ENCODE measurements at regions not wholly inside any gene's neighbourhood (a gene's known extent, or its start where the extent isn't known, plus 50 kb on each side); places are given as distances from the start of the nearest gene placed in this dataset.

DNA sequence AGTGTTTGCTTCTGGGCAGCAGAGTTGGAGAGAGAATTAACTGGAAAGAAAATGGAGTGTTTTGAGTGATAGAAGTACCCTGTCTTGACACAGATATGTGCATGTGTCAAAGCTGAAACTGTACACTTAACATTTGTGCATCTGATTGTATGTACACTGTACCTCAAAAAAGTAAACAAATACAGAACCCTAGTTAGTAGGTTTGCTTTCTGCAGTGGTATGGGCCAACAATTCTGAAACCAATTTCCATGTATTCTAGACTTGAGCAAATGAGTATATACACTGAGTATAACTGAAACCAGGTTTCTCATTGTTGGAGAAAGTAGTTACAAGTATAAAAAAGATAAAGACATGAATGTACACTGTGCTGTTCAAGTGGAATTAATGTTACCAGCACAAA, 52.4 kb downstream of the ELAPOR2 start:
- no peak overlapping the region for H3K4me3 ChIP-seq (ENCODE audit: low read depth, low read length)
- TF ChIP-seq, protein P1, sequence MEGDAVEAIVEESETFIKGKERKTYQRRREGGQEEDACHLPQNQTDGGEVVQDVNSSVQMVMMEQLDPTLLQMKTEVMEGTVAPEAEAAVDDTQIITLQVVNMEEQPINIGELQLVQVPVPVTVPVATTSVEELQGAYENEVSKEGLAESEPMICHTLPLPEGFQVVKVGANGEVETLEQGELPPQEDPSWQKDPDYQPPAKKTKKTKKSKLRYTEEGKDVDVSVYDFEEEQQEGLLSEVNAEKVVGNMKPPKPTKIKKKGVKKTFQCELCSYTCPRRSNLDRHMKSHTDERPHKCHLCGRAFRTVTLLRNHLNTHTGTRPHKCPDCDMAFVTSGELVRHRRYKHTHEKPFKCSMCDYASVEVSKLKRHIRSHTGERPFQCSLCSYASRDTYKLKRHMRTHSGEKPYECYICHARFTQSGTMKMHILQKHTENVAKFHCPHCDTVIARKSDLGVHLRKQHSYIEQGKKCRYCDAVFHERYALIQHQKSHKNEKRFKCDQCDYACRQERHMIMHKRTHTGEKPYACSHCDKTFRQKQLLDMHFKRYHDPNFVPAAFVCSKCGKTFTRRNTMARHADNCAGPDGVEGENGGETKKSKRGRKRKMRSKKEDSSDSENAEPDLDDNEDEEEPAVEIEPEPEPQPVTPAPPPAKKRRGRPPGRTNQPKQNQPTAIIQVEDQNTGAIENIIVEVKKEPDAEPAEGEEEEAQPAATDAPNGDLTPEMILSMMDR (IDR thresholded peaks at IDR 0.05; ENCODE audit: insufficient read depth, low read length) = no peak
- no peak for DNase-seq (ENCODE audit: low read depth)

- no peak for DNase-seq (ENCODE audit: low read depth)
- no peak overlapping the region for H3K4me3 ChIP-seq (ENCODE audit: low read depth, low read length)
- TF ChIP-seq, protein P1 (IDR thresholded peaks at IDR 0.05; ENCODE audit: insufficient read depth, low read length) = no peak
Observed at GRCh38 chr7:87004956-87005355, 54.5 kb downstream of the ELAPOR2 start.

DNA sequence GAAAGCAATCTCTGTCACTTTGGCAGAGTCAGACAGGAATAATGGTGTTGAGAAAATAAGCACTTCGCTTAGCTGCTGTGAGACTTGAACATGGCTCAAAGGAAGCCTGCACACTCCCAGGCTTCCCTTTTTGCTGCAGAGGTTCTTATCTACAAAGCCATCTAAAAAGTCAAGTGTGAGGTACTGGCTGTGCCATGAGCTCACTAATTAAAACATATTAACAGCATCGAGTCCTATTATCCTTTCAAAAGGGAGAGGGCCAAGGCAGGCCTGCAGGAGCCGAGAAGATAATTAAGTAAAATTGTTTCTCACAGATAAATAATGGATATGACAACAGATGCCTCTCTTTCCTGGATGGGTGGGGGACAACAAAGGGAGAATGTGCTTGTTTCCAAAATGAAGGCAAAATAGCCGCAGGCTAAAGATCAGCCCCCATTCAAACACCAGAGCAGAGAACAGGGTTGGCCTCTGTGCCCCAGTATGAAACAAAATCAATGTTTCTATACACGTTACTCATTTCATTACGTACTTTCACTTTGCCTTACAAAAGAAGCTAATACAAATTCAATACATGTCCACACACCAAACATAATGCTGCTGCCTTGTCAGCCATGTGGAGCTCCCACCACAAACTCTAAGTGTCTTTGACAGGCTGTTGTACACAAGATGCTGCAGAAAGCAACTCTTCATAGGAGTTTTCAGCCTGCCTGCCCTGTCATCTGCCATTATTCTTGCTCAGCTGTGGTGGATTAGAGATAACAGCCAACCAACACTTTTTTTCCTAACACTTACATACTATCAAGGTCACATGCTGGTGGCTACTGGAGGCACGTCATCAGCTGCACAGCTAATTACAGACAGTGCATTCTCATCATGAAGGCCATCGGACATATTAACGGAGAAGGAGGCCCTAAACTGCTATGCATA, 55.3 kb downstream of the ELAPOR2 start:
- H3K4me3 ChIP-seq (ENCODE audit: low read depth, low read length) = no peak overlapping the region
- TF ChIP-seq, protein P1 (IDR thresholded peaks at IDR 0.05; ENCODE audit: insufficient read depth, low read length) = no peak
- no peak for DNase-seq (ENCODE audit: low read depth)

- H3K4me3 ChIP-seq (ENCODE audit: low read depth, low read length) = no peak overlapping the region
- DNase-seq (ENCODE audit: low read depth) = peak; percentile 34
- TF ChIP-seq, protein P1 (IDR thresholded peaks at IDR 0.05; ENCODE audit: insufficient read depth, low read length) = no peak
Observed at GRCh38 chr7:87001214-87001613, 58.2 kb downstream of the ELAPOR2 start.

GRCh38 chr7:87000344-87000743, 59.1 kb downstream of the ELAPOR2 start:
- TF ChIP-seq, protein P1 (IDR thresholded peaks at IDR 0.05; ENCODE audit: insufficient read depth, low read length) = no peak
- no peak for DNase-seq (ENCODE audit: low read depth)

GRCh38 chr7:86999750-87000149, 59.7 kb downstream of the ELAPOR2 start:
- H3K4me3 ChIP-seq (ENCODE audit: low read depth, low read length) = no peak overlapping the region
- no peak for DNase-seq (ENCODE audit: low read depth)
- TF ChIP-seq, protein P1 (IDR thresholded peaks at IDR 0.05; ENCODE audit: insufficient read depth, low read length) = no peak

More at GRCh38 chr7:87000344-87000743, 59.1 kb downstream of the ELAPOR2 start:
- no peak overlapping the region for H3K4me3 ChIP-seq (ENCODE audit: low read depth, low read length)
